Right lobe of liver (tissue), 4 donors: ENCODE measurements at regions not wholly inside any gene's neighbourhood (a gene's known extent, or its start where the extent isn't known, plus 50 kb on each side); places are given as distances from the start of the nearest gene placed in this dataset.

Experiments used
- POLR2A ChIP-seq: fragments of 450-650 bp; IDR thresholded peaks from one replicate; pipeline ENCODE4 v1.6.1; 2017; ENCODE audit warnings: antibody characterized with exemption, mild to moderate bottlenecking
- TF ChIP-seq, protein P1 (sequence below), 4 donors: fragments of 200-600 bp in 3 of 4; fragments of 450-650 bp in 1 of 4; IDR thresholded peaks; one replicate each; pipeline versions ENCODE4 v1.5.1 to v1.8.0; 2016 to 2022; ENCODE audit warnings: antibody characterized with exemption in 4 of 4, mild to moderate bottlenecking in 2 of 4
- donor health status: DM: no; HTN: no; CAD: no.
- donor health status: DM: no; HTN: no; CAD: no.
- donor health status: DM: no; HTN: yes; CAD: no.

DNA sequence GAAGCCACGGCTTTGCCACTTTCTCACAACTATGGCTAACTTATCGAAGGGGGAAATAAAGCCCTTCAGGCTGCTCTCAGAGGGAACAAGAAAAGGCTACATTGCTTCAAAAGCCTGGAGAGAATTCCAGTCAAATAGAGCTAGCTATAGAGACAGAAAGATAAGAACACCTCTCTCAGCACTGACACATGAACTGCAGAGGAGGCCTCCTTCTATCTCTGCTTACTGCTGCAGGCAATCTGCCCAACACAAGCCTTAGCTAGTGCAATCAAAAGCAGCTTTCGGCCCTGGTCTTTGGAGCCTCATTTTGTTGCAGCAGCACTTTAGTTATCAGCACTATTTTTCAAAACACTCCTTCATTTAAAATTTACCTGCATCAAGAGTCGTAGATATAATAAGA is 118.4 kb upstream of the ROBO1 start:
- TF ChIP-seq, protein P1, sequence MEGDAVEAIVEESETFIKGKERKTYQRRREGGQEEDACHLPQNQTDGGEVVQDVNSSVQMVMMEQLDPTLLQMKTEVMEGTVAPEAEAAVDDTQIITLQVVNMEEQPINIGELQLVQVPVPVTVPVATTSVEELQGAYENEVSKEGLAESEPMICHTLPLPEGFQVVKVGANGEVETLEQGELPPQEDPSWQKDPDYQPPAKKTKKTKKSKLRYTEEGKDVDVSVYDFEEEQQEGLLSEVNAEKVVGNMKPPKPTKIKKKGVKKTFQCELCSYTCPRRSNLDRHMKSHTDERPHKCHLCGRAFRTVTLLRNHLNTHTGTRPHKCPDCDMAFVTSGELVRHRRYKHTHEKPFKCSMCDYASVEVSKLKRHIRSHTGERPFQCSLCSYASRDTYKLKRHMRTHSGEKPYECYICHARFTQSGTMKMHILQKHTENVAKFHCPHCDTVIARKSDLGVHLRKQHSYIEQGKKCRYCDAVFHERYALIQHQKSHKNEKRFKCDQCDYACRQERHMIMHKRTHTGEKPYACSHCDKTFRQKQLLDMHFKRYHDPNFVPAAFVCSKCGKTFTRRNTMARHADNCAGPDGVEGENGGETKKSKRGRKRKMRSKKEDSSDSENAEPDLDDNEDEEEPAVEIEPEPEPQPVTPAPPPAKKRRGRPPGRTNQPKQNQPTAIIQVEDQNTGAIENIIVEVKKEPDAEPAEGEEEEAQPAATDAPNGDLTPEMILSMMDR (IDR thresholded peaks at IDR 0.05): no peak
- no peak for TF ChIP-seq POLR2A
